ENCODE measurements at regions not wholly inside any gene's neighbourhood (a gene's known extent, or its start where the extent isn't known, plus 50 kb on each side); places are given as distances from the start of the nearest gene placed in this dataset.
"Not testable (repeated sequence)": the region's sequence is repeated elsewhere in the genome, so short reads cannot be mapped to it uniquely, and the experiment has no call there.

GRCh38 chr11:19428206-19429002 is 187.7 kb upstream of the E2F8 start:
- no peak for DNase-seq

GRCh38 chr11:19426756-19427403 is 186.1 kb upstream of the E2F8 start:
- no peak for DNase-seq

GRCh38 chr11:19426011-19426755 is 185.4 kb upstream of the E2F8 start:
- DNase-seq: no peak

- no peak for DNase-seq
Observed at GRCh38 chr11:19422276-19422675, 181.5 kb upstream of the E2F8 start.

GRCh38 chr11:19420868-19421533 is 180.3 kb upstream of the E2F8 start:
- no peak for DNase-seq

GRCh38 chr11:19419808-19420207 is 179.1 kb upstream of the E2F8 start:
- no peak for DNase-seq

- no peak for DNase-seq
Observed at GRCh38 chr11:19419021-19419750, 178.4 kb upstream of the E2F8 start.

GRCh38 chr11:19418221-19418620 is 177.5 kb upstream of the E2F8 start:
- no peak for DNase-seq

- DNase-seq: not testable (repeated sequence)
Observed at GRCh38 chr11:19412070-19412469, 171.3 kb upstream of the E2F8 start.

- DNase-seq: no peak
Observed at GRCh38 chr11:19410032-19410431, 169.3 kb upstream of the E2F8 start.

GRCh38 chr11:19409307-19409706 is 168.6 kb upstream of the E2F8 start:
- DNase-seq: no peak

- DNase-seq: no peak
Observed at GRCh38 chr11:19407677-19408270, 167.0 kb upstream of the E2F8 start.

GRCh38 chr11:19405966-19406365 is 165.2 kb upstream of the E2F8 start:
- DNase-seq: no peak

GRCh38 chr11:19404787-19405186 is 164.0 kb upstream of the E2F8 start:
- no peak for DNase-seq

- no peak for DNase-seq
Observed at GRCh38 chr11:19403196-19403895, 162.6 kb upstream of the E2F8 start.

- DNase-seq: no peak
Observed at GRCh38 chr11:19400296-19400695, 159.6 kb upstream of the E2F8 start.

GRCh38 chr11:19398772-19399527 is 158.2 kb upstream of the E2F8 start:
- DNase-seq: no peak

GRCh38 chr11:19398273-19398672 is 157.5 kb upstream of the E2F8 start:
- no peak for DNase-seq

GRCh38 chr11:19395050-19395449 is 154.3 kb upstream of the E2F8 start:
- DNase-seq: no peak

GRCh38 chr11:19394525-19395016 is 153.8 kb upstream of the E2F8 start:
- DNase-seq: no peak

GRCh38 chr11:19393941-19394340 is 153.2 kb upstream of the E2F8 start:
- no peak for DNase-seq
